ENCODE measurements at regions not wholly inside any gene's neighbourhood (a gene's known extent, or its start where the extent isn't known, plus 50 kb on each side); places are given as distances from the start of the nearest gene placed in this dataset.

GRCh38 chr16:27123795-27124409 lies 57.2 kb downstream of the C16orf82 start:
- DNase-seq: no peak

GRCh38 chr16:27127308-27127707 lies 60.6 kb downstream of the C16orf82 start:
- DNase-seq: peak; percentile 5

GRCh38 chr16:27129401-27129800 lies 62.7 kb downstream of the C16orf82 start:
- DNase-seq: no peak

DNA sequence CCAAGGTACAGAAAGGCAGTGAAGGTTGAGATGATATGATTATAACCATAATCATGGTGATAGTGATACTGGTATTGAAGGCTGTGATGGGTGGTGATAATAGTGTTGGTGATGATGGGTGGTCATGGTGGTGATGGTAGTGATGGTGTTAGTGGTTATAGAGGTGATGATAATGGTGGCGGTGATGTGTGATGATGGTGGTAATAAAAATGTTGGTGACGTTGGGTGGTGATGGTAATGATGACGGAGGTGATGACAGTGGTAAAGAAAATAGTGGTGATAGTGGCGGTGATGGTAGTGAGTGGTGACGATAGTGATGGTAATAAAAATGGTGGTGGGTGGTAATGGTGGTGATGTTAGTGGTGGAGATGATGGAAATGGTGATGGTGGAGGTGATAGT lies 65.1 kb upstream of the KDM8 start:
- DNase-seq: no peak

- no peak for DNase-seq
These were observed 57.7 kb upstream of the KDM8 start for GRCh38 chr16:27145630-27146029.

DNA sequence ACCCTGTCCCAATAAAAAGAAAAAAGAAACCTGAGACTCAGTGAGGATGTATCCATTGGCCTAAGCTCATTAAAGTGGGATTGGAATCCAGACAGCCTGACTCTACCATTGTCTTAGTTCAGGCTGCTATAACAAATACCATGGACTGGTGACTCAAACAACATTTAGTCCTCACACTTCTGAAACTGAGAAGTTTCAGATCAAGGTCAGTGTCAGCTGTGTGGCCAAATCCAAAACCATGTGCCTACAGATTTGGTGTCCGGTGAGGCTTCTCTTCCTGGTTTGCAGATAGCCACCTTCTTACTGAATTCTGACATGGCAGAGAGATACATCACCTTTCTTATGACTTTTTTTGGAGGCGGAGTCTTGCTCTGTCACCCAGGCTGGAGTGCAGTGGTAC lies 53.3 kb upstream of the KDM8 start:
- no peak for DNase-seq

DNA sequence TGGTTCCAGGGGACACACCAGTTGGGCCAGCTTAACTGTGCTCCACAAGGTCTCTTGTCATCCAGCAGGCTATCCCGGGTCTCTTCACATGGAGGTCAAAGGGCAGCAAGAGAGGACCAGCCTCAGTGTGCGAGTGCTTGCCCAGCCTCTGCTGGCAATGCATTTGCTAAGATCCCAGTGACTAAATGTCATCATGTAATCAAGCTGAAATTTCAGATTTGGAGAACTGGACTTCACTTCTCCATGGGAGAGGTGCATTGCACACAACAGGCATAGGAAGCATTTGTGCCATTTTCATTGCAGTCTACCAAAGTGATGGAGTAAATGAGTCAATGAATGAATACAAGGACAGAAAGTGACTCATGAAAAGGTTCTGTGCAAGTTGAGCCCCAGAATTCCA lies 51.2 kb upstream of the KDM8 start:
- no peak for DNase-seq

GRCh38 chr16:27152801-27153200 lies 50.5 kb upstream of the KDM8 start:
- DNase-seq: no peak
